Medulla oblongata (tissue), 1 donor: ENCODE measurements at regions not wholly inside any gene's neighbourhood (a gene's known extent, or its start where the extent isn't known, plus 50 kb on each side); places are given as distances from the start of the nearest gene placed in this dataset.

Source experiments
- DNase-seq: peaks from one replicate; pipeline ENCODE4 v3.0.0-alpha.2; 2015; ENCODE audit errors: extremely low spot score

- no peak for DNase-seq
Measured at GRCh38 chrX:6782831-6783230, 247.9 kb upstream of the VCX3A start.

GRCh38 chrX:6778544-6779503 is 243.9 kb upstream of the VCX3A start:
- peak; percentile 54 for DNase-seq

GRCh38 chrX:6777238-6778002 is 242.5 kb upstream of the VCX3A start:
- no peak for DNase-seq

- no peak for DNase-seq
Measured at GRCh38 chrX:6770936-6771335, 236.0 kb upstream of the VCX3A start.

GRCh38 chrX:6768881-6769280 is 234.0 kb upstream of the VCX3A start:
- DNase-seq, result no peak

DNA sequence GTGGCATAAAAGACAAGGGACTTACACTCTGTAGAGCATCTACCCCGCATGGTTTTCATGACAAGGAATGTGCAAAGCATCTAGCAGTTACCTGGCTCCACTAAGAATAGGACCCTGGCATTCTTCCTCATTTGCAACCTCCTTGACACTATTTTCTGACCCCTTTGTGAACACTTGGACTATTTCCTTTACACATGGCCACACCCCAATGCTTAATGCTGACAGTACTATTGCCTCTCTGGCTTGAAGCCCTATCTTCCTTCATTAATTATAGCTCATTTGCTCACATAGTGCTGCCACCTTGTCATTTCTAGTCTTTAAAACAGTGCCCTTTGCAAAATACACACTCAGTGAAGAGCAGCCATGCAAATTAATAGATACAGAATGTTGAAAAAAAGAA is 226.3 kb upstream of the VCX3A start:
- no peak for DNase-seq

DNA sequence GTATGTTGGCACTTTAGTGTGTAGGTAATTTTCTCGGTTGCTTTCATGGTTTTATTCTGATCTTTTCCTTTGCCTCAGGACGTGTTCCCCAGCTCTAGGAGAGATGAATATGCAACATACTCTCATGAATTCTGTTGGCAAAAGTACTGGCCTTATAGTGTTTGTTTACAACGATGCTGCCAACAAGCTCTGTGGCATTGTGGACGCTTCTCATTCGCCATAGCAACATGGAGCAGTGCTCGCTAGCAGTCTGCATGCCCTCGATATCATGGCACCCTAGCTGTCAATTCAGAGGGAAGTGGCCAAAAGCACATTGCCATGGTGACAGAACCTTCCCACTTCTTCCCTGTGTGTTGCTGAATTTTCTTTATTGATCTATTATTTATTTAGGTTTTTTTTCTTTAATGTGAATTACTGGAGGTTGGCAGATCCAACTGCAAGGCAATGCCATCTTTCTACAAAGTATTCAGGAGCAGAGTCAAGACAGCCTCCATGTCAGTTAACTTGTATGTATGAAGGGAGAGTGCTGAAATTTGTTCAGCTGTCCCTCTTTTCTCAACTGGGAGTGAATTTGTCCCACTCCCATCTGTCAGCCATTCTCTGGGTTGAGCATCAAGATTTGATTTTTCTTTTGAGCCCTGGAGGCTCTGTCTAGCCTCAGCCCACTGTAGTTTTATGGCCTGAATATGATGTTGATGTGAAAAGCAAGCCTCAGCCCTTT is 224.9 kb upstream of the VCX3A start:
- DNase-seq, result no peak

- no peak for DNase-seq
Measured at GRCh38 chrX:6758234-6758633, 223.3 kb upstream of the VCX3A start.

- no peak for DNase-seq
Measured at GRCh38 chrX:6757631-6758030, 222.7 kb upstream of the VCX3A start.

DNA sequence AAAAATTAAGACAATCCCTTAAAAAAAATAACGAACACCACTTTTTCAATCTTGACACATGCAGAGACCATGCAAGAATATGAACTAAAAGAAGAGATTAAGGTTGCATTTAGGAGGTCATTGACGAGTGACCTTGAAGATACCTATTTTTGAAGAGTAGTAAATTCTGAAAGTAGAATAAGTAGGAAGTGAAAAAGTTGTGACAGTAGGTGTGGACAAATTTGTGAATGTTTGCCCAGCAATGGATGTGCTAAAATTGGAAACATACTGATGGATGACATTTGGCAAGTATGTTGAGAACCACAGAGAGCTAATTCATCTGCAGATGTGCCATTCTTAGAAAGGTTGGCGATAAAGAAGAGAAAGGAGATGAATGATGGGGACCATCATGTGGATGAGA is 213.7 kb upstream of the VCX3A start:
- no peak for DNase-seq

GRCh38 chrX:6738518-6739470 is 203.9 kb upstream of the VCX3A start:
- DNase-seq, result no peak

DNA sequence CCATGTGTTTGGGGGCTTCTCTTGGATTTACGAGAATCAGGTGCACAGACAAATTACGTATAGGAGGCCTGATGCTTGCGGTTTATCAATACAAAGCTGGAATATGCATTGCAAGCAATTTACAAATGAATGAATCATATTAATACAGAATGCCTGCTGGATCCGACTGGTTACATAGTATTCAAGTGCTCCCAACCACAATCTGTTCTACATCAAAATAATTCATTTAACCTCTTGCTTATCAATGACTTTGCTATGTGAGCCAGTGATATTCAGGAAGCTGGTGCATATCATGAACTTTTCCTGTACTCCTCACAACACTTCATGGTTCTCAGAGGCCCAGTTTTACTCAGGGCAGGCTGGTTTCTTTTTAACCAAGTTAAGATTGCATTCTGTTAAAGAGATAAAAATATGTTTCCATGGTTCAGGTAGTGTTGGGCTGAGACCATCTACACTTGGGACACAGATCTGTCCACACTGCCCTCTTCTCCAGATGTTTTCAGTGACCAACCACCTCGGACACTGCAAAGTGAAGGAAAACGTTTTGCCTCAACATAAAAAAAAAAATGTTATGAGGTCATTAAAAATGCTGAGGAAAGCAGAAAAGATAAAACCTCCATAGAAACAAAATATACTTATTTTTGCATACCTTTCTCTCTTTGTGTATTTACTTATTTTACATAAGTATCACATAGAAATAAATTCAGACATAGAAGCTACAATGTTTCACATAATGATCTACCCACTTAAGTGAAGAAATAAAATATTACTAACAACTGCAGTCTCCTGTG is 200.1 kb upstream of the VCX3A start:
- no peak for DNase-seq

- DNase-seq, result no peak
Measured at GRCh38 chrX:6732101-6732500, 197.2 kb upstream of the VCX3A start.

DNA sequence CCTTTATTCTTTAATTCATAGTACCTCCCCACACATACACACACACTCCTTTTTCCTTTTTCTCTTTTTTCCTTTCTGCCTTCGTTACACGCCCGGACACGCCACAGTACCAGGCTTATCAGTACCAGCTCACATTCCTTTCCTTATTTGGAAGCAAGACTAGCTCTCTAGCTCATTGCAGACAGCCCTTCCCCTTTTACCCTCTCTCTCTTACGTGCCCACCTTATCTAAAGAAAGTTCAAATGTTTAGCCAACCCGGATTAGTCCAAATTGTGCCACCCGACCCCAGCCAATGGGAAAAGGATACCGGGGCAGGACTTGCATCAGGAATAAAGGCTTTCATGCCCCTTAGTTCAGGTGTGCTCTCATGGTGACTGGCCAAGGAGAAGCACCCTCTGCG is 194.7 kb upstream of the VCX3A start:
- no peak for DNase-seq

DNA sequence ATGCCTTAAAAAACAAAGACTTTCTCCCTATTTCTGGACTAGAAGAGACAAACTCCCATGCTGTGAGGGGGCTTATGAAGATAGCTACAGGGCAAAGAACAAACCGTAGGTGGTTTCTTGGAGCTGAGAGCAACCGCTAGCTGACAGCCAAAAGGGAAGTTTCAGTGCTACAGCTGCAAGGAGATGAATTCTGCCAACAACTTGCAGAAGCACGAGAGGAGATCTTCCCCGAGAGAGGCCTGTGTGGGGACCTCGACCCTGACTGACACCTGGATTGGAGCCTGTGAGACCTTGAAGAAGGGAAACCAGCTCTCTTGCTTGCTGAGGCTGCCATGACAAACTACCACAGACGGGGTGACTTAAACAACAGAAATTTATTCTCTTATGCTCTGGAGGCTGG is 183.8 kb upstream of the VCX3A start:
- no peak for DNase-seq

- DNase-seq, result no peak
Measured at GRCh38 chrX:6708676-6709380, 173.9 kb upstream of the VCX3A start.

DNA sequence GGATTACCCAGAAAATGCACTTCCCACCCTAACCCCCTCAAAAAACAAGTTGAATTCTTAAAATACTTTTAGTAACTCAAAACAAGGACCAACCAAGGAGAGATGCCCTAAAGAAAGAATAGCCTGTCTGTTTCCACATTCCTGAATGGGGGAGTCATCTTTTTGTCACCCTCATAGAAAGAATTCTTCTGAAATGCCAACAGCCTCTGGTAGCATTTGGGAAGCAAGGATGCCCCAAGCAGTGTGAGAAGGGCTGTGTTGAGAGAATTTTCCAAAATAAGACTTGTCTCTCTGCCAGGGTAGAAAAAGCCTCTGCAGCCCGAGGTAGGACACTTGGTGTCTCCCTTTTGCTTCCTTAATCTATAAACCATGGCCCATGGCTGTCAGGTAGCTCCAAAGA is 173.1 kb upstream of the VCX3A start:
- DNase-seq, result no peak

- DNase-seq, result no peak
Measured at GRCh38 chrX:6707497-6707896, 172.6 kb upstream of the VCX3A start.

DNA sequence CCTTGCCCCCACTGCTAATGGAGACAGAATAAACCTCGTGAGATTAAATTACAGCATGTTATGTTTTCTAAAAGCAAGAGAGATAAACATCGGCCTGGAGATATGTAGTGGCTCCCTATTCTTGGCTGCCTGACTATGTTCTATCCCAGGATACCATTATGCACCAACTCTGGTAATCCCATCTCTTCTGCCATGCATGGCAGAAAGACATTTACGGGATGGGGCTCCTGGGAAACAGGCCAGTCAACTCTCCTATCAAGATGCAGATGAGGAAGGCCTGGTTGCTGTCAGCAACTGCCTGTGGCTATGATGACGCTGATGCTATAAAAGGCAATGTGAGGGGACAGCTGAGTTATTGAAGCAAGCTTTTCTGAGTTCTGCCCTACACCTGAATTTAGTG is 166.2 kb upstream of the VCX3A start:
- no peak for DNase-seq

DNA sequence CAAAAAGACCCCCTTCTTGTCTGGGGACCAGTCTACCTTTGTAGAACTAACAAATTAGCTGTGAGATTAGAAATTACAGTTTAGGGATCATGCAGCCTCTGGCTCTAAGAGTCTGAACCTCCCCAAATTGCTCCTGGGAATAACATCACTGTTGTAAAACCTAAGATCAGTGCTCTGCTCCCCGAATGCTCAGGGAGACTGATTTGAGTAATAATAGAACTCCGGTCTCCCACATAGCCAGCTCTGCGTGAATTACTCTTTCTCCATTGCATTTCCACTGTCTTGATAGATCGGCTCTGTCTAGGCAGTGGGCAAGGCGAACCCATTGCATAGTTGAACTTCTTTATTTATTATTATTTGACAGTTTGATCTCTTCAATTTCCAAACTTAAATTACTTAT is 160.8 kb upstream of the VCX3A start:
- no peak for DNase-seq
